GM23248 (cell line): ENCODE measurements at regions not wholly inside any gene's neighbourhood (a gene's known extent, or its start where the extent isn't known, plus 50 kb on each side); places are given as distances from the start of the nearest gene placed in this dataset.

ENCODE experiments used
- EZH2 ChIP-seq: fragments of 200-600 bp; sonication (generic); IDR thresholded peaks from 2 replicates; pipeline ENCODE4 v1.6.1; 2018; ENCODE audit warnings: antibody characterized with exemption, mild to moderate bottlenecking; ENCODE audit not compliant: insufficient read depth, poor library complexity, severe bottlenecking
- EZH2phosphoT487 ChIP-seq: fragments of 200-600 bp; sonication (generic); IDR thresholded peaks from 2 replicates; pipeline ENCODE4 v1.6.1; 2018; ENCODE audit warnings: antibody characterized with exemption, moderate library complexity, mild to moderate bottlenecking, low read depth; ENCODE audit not compliant: insufficient read depth

DNA sequence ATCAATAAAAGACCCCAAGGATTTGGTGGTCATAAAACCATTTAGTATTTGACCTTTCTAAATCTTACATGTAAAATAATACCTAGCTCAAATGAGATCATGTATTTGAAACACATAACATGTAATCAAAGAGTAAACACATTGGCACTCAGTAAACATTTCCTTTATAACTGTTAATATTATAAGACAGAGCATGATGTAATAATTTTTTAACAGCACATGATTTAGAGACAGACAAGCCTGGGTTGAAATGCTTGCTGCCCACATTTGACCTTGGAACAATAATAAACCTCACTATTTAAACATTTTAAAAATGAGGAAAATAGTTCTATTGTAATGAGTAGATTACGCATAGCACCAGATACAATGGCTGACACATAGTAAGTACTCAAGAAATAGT lies 105.2 kb upstream of the GPR141 start:
- TF ChIP-seq EZH2: no peak
- TF ChIP-seq EZH2phosphoT487: no peak
